ENCODE measurements at regions not wholly inside any gene's neighbourhood (a gene's known extent, or its start where the extent isn't known, plus 50 kb on each side); places are given as distances from the start of the nearest gene placed in this dataset.

DNA sequence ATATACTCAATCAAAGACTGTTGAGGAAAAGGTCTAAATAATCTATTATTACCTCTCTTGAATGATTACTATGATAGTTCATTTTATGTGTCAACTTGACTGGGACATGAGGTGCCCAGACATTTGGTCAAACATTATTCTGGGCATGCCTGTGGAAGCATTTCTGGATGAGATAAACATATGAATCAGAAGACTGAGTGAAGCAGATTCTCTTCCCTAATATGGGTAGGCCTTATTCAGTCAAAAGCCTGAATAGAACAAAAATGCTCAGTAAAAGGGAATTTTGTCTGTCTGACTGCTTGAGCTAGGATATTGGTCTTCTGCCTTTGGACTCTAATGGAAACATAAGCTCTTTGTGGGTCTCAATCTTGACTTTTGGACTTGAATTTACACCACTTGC is 73.3 kb upstream of the SOX13 start:
- H3K9ac ChIP-seq: no peak overlapping the region
- no peak overlapping the region for H3K27ac ChIP-seq
- no peak for TF ChIP-seq CTCF (IDR thresholded peaks at IDR 0.05)

GRCh38 chr1:204001166-204001901 is 71.6 kb upstream of the SOX13 start:
- Histone ChIP-seq H3K27me3 (ENCODE audit: control insufficient read depth, insufficient read depth, low read length) (no peaks in the 10 kb centered on the region), H3K27ac (no peak overlapping the region), H3K36me3 (ENCODE audit: control insufficient read depth, insufficient read depth, low read length) (no peaks in the 10 kb centered on the region), H3K9ac (no peak overlapping the region), H3K9me3 (ENCODE audit: control insufficient read depth, low read length) (no peaks in the 10 kb centered on the region), H3K4me1 (no peaks in the 10 kb centered on the region), H3K4me2 (ENCODE audit: low read length) (no peak overlapping the region), H3K4me3 (ENCODE audit: low read depth, low read length) (no peak overlapping the region), H3K79me2 (no peaks in the 10 kb centered on the region), H2AFZ (no peak overlapping the region)
- no peak for TF ChIP-seq CTCF (IDR thresholded peaks at IDR 0.05)

More for the DNA sequence above, 73.3 kb upstream of the SOX13 start:
- no peak overlapping the region for H3K4me3 ChIP-seq (ENCODE audit: low read depth, low read length)
- H3K9me3 ChIP-seq (ENCODE audit: control insufficient read depth, low read length): no peaks in the 10 kb centered on the region
- H3K79me2 ChIP-seq: no peaks in the 10 kb centered on the region
- no peak overlapping the region for H3K4me2 ChIP-seq (ENCODE audit: low read length)
- no peak overlapping the region for H2AFZ ChIP-seq
- H3K4me1 ChIP-seq: peaks cover 2% of the 10 kb centered on the region
- no peaks in the 10 kb centered on the region for H3K36me3 ChIP-seq (ENCODE audit: control insufficient read depth, insufficient read depth, low read length)
- H3K27me3 ChIP-seq (ENCODE audit: control insufficient read depth, insufficient read depth, low read length): no peaks in the 10 kb centered on the region

DNA sequence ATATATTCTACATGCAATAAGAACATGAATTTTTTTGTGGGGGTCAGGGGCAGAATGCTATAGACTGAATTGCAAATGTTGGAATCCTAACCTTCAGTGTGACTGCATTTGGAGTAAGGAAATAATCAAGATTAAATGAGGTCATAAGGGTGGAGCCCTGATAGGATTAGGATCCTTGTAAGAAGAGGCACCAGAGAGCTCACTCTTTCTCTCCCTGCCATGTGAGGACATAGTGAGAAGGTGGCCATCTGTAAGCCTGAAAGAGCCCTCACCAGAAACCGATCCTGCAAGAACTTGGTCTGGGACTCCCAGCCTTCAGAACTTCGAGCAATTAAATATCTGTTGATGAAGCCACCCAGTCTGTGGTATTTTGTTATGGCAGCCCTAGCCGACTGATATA is 70.3 kb upstream of the SOX13 start:
- Histone ChIP-seq H3K27ac (no peak overlapping the region), H3K9me3 (ENCODE audit: control insufficient read depth, low read length) (no peaks in the 10 kb centered on the region), H3K4me2 (ENCODE audit: low read length) (no peak overlapping the region), H3K27me3 (ENCODE audit: control insufficient read depth, insufficient read depth, low read length) (no peaks in the 10 kb centered on the region), H3K9ac (no peak overlapping the region), H2AFZ (no peak overlapping the region), H3K4me1 (no peaks in the 10 kb centered on the region), H3K36me3 (ENCODE audit: control insufficient read depth, insufficient read depth, low read length) (no peaks in the 10 kb centered on the region), H3K4me3 (ENCODE audit: low read depth, low read length) (no peak overlapping the region), H3K79me2 (no peaks in the 10 kb centered on the region)
- no peak for TF ChIP-seq CTCF (IDR thresholded peaks at IDR 0.05)

- Histone ChIP-seq H3K4me3 (ENCODE audit: low read depth, low read length) (no peak overlapping the region), H3K36me3 (ENCODE audit: control insufficient read depth, insufficient read depth, low read length) (no peaks in the 10 kb centered on the region), H3K9me3 (ENCODE audit: control insufficient read depth, low read length) (no peaks in the 10 kb centered on the region), H3K4me2 (ENCODE audit: low read length) (no peak overlapping the region), H3K27me3 (ENCODE audit: control insufficient read depth, insufficient read depth, low read length) (no peaks in the 10 kb centered on the region), H3K4me1 (no peaks in the 10 kb centered on the region), H3K79me2 (no peaks in the 10 kb centered on the region), H3K27ac (no peak overlapping the region), H2AFZ (no peak overlapping the region), H3K9ac (no peak overlapping the region)
- no peak for TF ChIP-seq CTCF (IDR thresholded peaks at IDR 0.05)
These were observed 69.4 kb upstream of the SOX13 start for GRCh38 chr1:204003536-204003935.

DNA sequence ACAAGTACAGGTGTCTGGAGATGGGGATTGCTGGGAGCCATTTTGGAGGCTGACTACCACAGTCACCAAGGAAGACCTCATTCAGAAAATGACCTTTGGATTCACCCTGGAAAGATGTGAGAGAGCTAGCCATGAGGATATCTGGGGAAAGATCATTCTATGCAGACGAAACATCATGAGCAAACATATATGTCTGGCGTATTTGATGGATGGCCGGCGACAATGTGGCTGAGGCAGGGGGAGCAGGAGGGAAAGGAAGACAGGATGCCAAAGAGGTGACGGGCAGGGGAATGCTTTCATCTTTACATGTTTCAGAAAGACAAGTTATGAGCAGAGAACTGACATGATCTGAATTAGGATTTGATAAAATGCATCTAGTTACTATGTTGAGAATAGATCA is 61.5 kb upstream of the SOX13 start:
- Histone ChIP-seq H2AFZ (no peak overlapping the region), H3K27ac (no peak overlapping the region), H3K36me3 (ENCODE audit: control insufficient read depth, insufficient read depth, low read length) (no peaks in the 10 kb centered on the region), H3K4me3 (ENCODE audit: low read depth, low read length) (no peak overlapping the region), H3K4me1 (no peaks in the 10 kb centered on the region), H3K27me3 (ENCODE audit: control insufficient read depth, insufficient read depth, low read length) (no peaks in the 10 kb centered on the region), H3K9ac (no peak overlapping the region), H3K9me3 (ENCODE audit: control insufficient read depth, low read length) (no peaks in the 10 kb centered on the region), H3K4me2 (ENCODE audit: low read length) (no peak overlapping the region), H3K79me2 (no peaks in the 10 kb centered on the region)
- TF ChIP-seq CTCF (IDR thresholded peaks at IDR 0.05): no peak
